Neural cell (in vitro differentiated cells): ENCODE measurements at regions not wholly inside any gene's neighbourhood (a gene's known extent, or its start where the extent isn't known, plus 50 kb on each side); places are given as distances from the start of the nearest gene placed in this dataset.

ENCODE experiments used
- H2AFZ ChIP-seq: fragments of 200-600, 300-800 bp; sonication (generic), shearing (Covaris generic); 2 replicates; pipeline ENCODE4 v1.6.0; 2014; ENCODE audit warnings: low read depth, mild to moderate bottlenecking, antibody characterized with exemption, low read length, moderate library complexity
- H3F3A ChIP-seq: fragments of 200-600 bp; shearing (Covaris generic); 2 replicates; pipeline ENCODE4 v1.6.1; 2016; ENCODE audit warnings: mild to moderate bottlenecking, moderate library complexity, mixed read lengths, antibody characterized with exemption, low read length; ENCODE audit not compliant: insufficient read depth, poor library complexity, severe bottlenecking
- H3K27ac ChIP-seq: fragments of 200-600, 300-800 bp; sonication (generic), shearing (Covaris generic); 2 replicates; pipeline ENCODE4 v1.5.1; 2014; ENCODE audit warnings: mild to moderate bottlenecking, low read length, moderate library complexity
- H3K27me3 ChIP-seq: fragments of 300-800, 200-600 bp; sonication (generic), shearing (Covaris generic); 2 replicates; pipeline ENCODE4 v1.6.0; 2014; ENCODE audit warnings: mild to moderate bottlenecking, low read depth, low read length, moderate library complexity; ENCODE audit not compliant: insufficient read depth
- H3K36me3 ChIP-seq: fragments of 300-800, 200-600 bp; sonication (generic), shearing (Covaris generic); 2 replicates; pipeline ENCODE4 v1.5.1; 2014; ENCODE audit warnings: mild to moderate bottlenecking, antibody characterized with exemption, low read length, moderate library complexity; ENCODE audit not compliant: insufficient read depth
- H3K4me2 ChIP-seq: fragments of 300-800, 200-600 bp; sonication (generic), shearing (Covaris generic); 2 replicates; pipeline ENCODE4 v1.6.0; 2014; ENCODE audit warnings: mild to moderate bottlenecking, low read length
- H3K4me3 ChIP-seq: fragments of 300-800, 200-600 bp; sonication (generic), shearing (Covaris generic); 2 replicates; pipeline ENCODE4 v1.5.1; 2014; ENCODE audit warnings: mild to moderate bottlenecking, low read length, moderate library complexity
- H3K79me2 ChIP-seq: fragments of 200-600 bp; shearing (Covaris generic); replicated peaks from 2 replicates; pipeline ENCODE4 v1.6.0; 2014; ENCODE audit warnings: mild to moderate bottlenecking, low read length, moderate library complexity; ENCODE audit not compliant: insufficient read depth
- H3K9ac ChIP-seq: fragments of 300-800, 200-600 bp; sonication (generic), shearing (Covaris generic); 2 replicates; pipeline ENCODE4 v1.6.1; 2016; ENCODE audit warnings: mild to moderate bottlenecking, low read length, mixed read lengths
- H3K9me2 ChIP-seq: fragments of 200-600 bp; shearing (Covaris generic); 2 replicates; pipeline ENCODE4 v1.6.1; 2016; ENCODE audit warnings: mild to moderate bottlenecking, low read length, mixed read lengths; ENCODE audit not compliant: insufficient read depth
- H3K9me3 ChIP-seq: fragments of 200-600, 300-800 bp; sonication (generic), shearing (Covaris generic); 2 replicates; pipeline ENCODE4 v1.6.1; 2016; ENCODE audit warnings: mild to moderate bottlenecking, mixed run types, low read length, moderate library complexity, mixed read lengths
- H4K20me1 ChIP-seq: fragments of 200-600 bp; shearing (Covaris generic); 2 replicates; pipeline ENCODE4 v1.6.1; 2016; ENCODE audit warnings: mild to moderate bottlenecking, mixed run types; ENCODE audit not compliant: insufficient read depth
- CTCF ChIP-seq: fragments of 450-650 bp; IDR thresholded peaks from 2 replicates; pipeline ENCODE4 v1.5.1; 2014; ENCODE audit warnings: antibody characterized with exemption, mild to moderate bottlenecking, moderate library complexity; ENCODE audit not compliant: poor library complexity, severe bottlenecking
- EP300 ChIP-seq: fragments of 450-650 bp; conservative IDR thresholded peaks from 2 replicates; pipeline ENCODE4 v1.6.1; 2014; ENCODE audit warnings: antibody characterized with exemption, mild to moderate bottlenecking, moderate library complexity; ENCODE audit not compliant: poor library complexity, severe bottlenecking
- EZH2 ChIP-seq: fragments of 200-600, 300-800 bp; shearing (Covaris generic), sonication (generic); IDR thresholded peaks from 2 replicates; pipeline ENCODE4 v1.6.1; 2014; ENCODE audit warnings: antibody characterized with exemption, low read length, borderline replicate concordance, mild to moderate bottlenecking; ENCODE audit not compliant: insufficient read depth, poor library complexity, severe bottlenecking
- MXI1 ChIP-seq: fragments of 450-650 bp; conservative IDR thresholded peaks from 2 replicates; pipeline ENCODE4 v1.6.1; 2014; ENCODE audit warnings: antibody characterized with exemption, mild to moderate bottlenecking; ENCODE audit not compliant: poor library complexity, severe bottlenecking
- POLR2AphosphoS5 ChIP-seq: IDR thresholded peaks from 2 replicates; pipeline ENCODE4 v1.6.1; 2012
- RAD21 ChIP-seq: fragments of 450-650 bp; conservative IDR thresholded peaks from 2 replicates; pipeline ENCODE4 v1.6.1; 2014; ENCODE audit warnings: antibody characterized with exemption, mild to moderate bottlenecking, moderate library complexity
- REST ChIP-seq: IDR thresholded peaks from 2 replicates; pipeline ENCODE4 v1.6.1; 2012; ENCODE audit warnings: borderline replicate concordance
- SMC3 ChIP-seq: fragments of 450-650 bp; conservative IDR thresholded peaks from 2 replicates; pipeline ENCODE4 v1.6.1; 2014; ENCODE audit warnings: antibody characterized with exemption, mild to moderate bottlenecking, moderate library complexity; ENCODE audit not compliant: poor library complexity
- TAF1 ChIP-seq: IDR thresholded peaks from 2 replicates; pipeline ENCODE4 v1.6.1; 2012; ENCODE audit warnings: low read depth

GRCh38 chr3:22901684-22902083 is 301.4 kb upstream of the UBE2E2 start:
- H3K9me2 ChIP-seq, result no peaks in the 10 kb centered on the region
- H3K79me2 ChIP-seq, result no peaks in the 10 kb centered on the region
- no peaks in the 10 kb centered on the region for H4K20me1 ChIP-seq
- H3K9me3 ChIP-seq, result no peaks in the 10 kb centered on the region
- H3F3A ChIP-seq, result no peaks in the 10 kb centered on the region
- H3K4me2 ChIP-seq, result no peak overlapping the region
- H3K4me3 ChIP-seq, result no peak overlapping the region
- no peak overlapping the region for H3K9ac ChIP-seq
- H2AFZ ChIP-seq, result no peak overlapping the region
- H3K27me3 ChIP-seq, result no peaks in the 10 kb centered on the region
- H3K27ac ChIP-seq, result no peak overlapping the region
- TF ChIP-seq REST, result no peak
- peak; percentile 12 for TF ChIP-seq CTCF
- no peaks in the 10 kb centered on the region for H3K36me3 ChIP-seq

- H2AFZ ChIP-seq, result no peak overlapping the region
These were observed 295.9 kb upstream of the UBE2E2 start for GRCh38 chr3:22907161-22907780.

More at GRCh38 chr3:22907161-22907780, 295.9 kb upstream of the UBE2E2 start:
- Histone ChIP-seq H3K27ac (no peak overlapping the region), H3K9me2 (no peaks in the 10 kb centered on the region), H3K36me3 (no peaks in the 10 kb centered on the region), H3K4me2 (no peak overlapping the region), H3K9ac (no peak overlapping the region), H3F3A (no peaks in the 10 kb centered on the region), H3K27me3 (no peaks in the 10 kb centered on the region), H3K79me2 (no peaks in the 10 kb centered on the region), H3K9me3 (no peaks in the 10 kb centered on the region), H4K20me1 (no peaks in the 10 kb centered on the region), H3K4me3 (no peak overlapping the region)
- TF ChIP-seq MXI1, result no peak
- no peak for TF ChIP-seq POLR2AphosphoS5
- no peak for TF ChIP-seq SMC3
- TF ChIP-seq CTCF, result no peak
- no peak for TF ChIP-seq EZH2
- no peak for TF ChIP-seq RAD21
- TF ChIP-seq REST, result no peak
- TF ChIP-seq TAF1, result no peak
- no peak for TF ChIP-seq EP300
